ENCODE measurements at regions not wholly inside any gene's neighbourhood (a gene's known extent, or its start where the extent isn't known, plus 50 kb on each side); places are given as distances from the start of the nearest gene placed in this dataset.

DNA sequence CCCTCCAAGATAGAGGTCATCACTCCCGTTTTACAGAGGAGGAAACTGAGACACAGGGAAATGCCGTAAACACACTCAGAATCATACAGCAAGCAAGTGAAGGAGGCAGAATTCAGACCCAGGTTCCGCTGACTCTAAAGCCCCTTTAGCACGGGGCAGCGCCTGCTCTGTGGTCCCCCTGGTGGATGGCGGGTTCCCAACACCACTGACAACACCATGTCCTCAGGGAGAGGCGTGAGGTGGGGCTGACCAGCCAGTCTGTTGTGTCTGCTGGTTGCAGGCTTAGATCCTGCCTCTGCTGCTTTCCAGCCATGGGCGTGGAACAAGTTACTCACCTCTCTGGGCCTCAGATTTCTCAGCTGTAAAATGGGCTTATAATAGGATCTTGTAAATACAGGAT lies 617.3 kb downstream of the MATN1 start:
- TF ChIP-seq, protein P1, sequence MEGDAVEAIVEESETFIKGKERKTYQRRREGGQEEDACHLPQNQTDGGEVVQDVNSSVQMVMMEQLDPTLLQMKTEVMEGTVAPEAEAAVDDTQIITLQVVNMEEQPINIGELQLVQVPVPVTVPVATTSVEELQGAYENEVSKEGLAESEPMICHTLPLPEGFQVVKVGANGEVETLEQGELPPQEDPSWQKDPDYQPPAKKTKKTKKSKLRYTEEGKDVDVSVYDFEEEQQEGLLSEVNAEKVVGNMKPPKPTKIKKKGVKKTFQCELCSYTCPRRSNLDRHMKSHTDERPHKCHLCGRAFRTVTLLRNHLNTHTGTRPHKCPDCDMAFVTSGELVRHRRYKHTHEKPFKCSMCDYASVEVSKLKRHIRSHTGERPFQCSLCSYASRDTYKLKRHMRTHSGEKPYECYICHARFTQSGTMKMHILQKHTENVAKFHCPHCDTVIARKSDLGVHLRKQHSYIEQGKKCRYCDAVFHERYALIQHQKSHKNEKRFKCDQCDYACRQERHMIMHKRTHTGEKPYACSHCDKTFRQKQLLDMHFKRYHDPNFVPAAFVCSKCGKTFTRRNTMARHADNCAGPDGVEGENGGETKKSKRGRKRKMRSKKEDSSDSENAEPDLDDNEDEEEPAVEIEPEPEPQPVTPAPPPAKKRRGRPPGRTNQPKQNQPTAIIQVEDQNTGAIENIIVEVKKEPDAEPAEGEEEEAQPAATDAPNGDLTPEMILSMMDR (conservative IDR thresholded peaks at IDR 0.05; ENCODE audit: low read length), result peak; percentile 25; the same call in 1 of the 2 replicates
- TF ChIP-seq EZH2phosphoT487 (IDR thresholded peaks at IDR 0.05; ENCODE audit: borderline replicate concordance), result no peak
